Activated naive CD8-positive, alpha-beta T cell treated with anti-CD3 and anti-CD28 coated beads for 36 hours (primary cell): ENCODE measurements at regions not wholly inside any gene's neighbourhood (a gene's known extent, or its start where the extent isn't known, plus 50 kb on each side); places are given as distances from the start of the nearest gene placed in this dataset.
"Not testable (repeated sequence)": the region's sequence is repeated elsewhere in the genome, so short reads cannot be mapped to it uniquely, and the experiment has no call there.

Source experiments
- DNase-seq: peaks from one replicate; pipeline ENCODE4 v3.0.0; 2021
- H3K27ac Mint-ChIP-seq: one replicate; pipeline ENCODE4 v1.8.0; 2022; ENCODE audit warnings: mild to moderate bottlenecking, moderate library complexity, mixed read lengths
- H3K27me3 Mint-ChIP-seq: one replicate; pipeline ENCODE4 v1.8.0; 2022; ENCODE audit warnings: mild to moderate bottlenecking, mixed read lengths
- H3K36me3 Mint-ChIP-seq: one replicate; pipeline ENCODE4 v1.8.0; 2021; ENCODE audit warnings: mild to moderate bottlenecking, mixed read lengths
- H3K4me1 Mint-ChIP-seq: one replicate; pipeline ENCODE4 v1.8.0; 2021; ENCODE audit warnings: mixed read lengths
- H3K4me3 Mint-ChIP-seq: one replicate; pipeline ENCODE4 v1.8.0; 2022; ENCODE audit warnings: mild to moderate bottlenecking, moderate library complexity, mixed read lengths
- H3K9me3 Mint-ChIP-seq: one replicate; pipeline ENCODE4 v1.8.0; 2022; ENCODE audit warnings: mixed read lengths

DNA sequence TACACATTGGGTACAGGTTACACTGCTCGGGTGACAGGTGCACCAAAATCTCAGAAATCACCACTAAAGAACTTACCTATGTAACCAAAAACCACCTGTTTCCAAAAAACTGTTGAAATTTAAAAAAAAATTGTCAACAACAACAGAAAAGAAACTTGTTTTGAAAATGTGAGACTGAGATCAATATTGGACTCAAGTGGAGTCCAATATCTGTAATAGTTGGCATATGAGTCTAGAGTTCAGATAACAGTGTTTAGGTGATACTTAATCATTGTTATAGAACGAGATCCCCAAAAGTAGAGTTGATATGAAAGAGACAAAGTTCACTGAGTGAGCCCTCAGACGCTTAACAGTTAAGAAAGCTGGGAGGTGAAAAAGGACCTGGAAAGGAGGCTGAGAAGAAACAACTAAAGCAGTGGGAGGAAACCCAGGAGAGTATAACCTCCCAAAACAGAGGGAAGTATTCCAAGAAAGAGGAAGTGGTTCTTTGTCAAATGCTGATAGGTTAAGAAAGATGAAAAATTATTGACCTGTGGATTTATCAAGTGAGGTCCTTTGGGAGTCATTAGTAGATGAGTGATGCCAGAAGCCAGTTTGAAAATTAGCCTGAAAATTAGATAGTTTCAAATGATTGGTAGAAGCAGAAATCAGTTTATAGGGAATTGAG, 388.6 kb upstream of the DPH6 start:
- H3K36me3 Mint-ChIP-seq: no peaks in the 10 kb centered on the region
- no peak for DNase-seq

DNA sequence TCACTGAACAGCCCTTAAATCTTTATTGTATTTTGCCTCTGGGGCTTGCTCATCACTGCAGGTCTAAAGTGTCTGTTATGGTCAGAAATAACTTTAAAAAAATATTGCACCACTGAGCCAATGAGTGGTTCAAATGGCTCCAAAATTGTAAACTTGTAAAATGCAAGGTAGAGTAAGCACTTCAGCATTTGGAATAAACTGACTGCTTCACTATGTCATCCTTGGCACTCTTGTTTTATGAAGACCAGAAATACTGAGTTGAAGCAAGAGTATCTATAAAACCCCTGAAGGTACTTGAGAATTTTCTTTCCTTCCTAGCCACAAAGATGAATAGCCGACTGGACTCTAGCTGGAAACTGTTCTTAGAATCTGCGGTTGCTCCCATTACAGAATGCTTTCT, 390.3 kb upstream of the DPH6 start:
- H3K4me3 Mint-ChIP-seq: no peak overlapping the region
- no peaks in the 10 kb centered on the region for H3K36me3 Mint-ChIP-seq
- no peaks in the 10 kb centered on the region for H3K9me3 Mint-ChIP-seq
- H3K27ac Mint-ChIP-seq: no peak overlapping the region
- no peaks in the 10 kb centered on the region for H3K27me3 Mint-ChIP-seq
- no peak for DNase-seq
- no peaks in the 10 kb centered on the region for H3K4me1 Mint-ChIP-seq

More for the DNA sequence above, 388.6 kb upstream of the DPH6 start:
- H3K27me3 Mint-ChIP-seq: no peaks in the 10 kb centered on the region
- H3K4me3 Mint-ChIP-seq: no peak overlapping the region
- H3K27ac Mint-ChIP-seq: no peak overlapping the region
- no peaks in the 10 kb centered on the region for H3K4me1 Mint-ChIP-seq
- H3K9me3 Mint-ChIP-seq: no peaks in the 10 kb centered on the region

DNA sequence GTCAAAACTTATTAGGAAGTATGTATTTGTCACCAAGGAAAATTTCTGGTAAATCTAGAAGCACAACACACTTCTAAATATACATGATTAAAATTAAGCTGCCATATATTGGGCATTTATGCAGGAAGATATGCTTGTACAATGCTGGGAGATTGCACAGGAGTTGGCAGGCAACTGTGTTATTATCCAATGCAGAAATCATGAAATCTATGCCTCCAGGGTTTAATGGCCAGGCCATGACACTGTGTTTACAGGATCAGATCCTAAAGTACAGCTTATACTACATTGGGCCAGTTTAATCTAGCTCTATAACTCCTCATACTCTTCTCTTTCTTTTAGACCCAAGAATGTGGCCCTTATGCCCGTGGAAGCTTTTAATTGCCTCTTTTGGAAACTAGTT, 391.4 kb upstream of the DPH6 start:
- H3K9me3 Mint-ChIP-seq: no peaks in the 10 kb centered on the region
- DNase-seq: no peak
- H3K4me1 Mint-ChIP-seq: no peaks in the 10 kb centered on the region
- H3K27me3 Mint-ChIP-seq: no peaks in the 10 kb centered on the region
- no peak overlapping the region for H3K4me3 Mint-ChIP-seq
- H3K27ac Mint-ChIP-seq: no peak overlapping the region
- H3K36me3 Mint-ChIP-seq: no peaks in the 10 kb centered on the region

DNA sequence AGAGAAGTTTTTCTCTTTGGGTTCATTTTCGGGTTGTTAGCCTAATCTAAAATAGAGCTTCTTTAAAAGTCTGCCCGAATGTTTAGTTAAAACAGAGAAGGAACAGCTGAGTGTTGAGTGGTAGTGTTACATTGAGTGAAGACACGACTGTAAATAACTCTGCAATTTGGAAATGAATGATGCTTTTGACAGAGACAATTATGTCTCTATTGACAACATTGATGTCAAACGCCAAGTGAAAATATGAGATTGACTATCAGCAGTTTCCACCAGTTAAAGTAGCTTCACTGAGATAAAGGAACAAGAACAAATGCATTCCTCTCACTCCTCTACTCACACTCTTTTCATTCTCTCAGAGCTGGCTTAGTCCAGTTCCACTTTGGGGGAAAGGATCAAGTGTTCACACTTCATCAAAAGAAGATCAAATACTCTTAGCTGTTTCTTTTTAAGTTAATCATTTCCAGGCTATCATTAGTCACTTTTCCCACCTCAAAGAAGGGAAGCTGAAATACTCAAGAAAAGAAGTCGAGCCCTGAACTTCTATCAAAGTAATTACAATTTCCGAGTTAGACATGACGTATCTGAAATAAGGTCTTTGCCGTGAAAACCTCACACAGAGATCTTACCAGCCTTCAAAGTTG, 399.1 kb upstream of the DPH6 start:
- H3K27me3 Mint-ChIP-seq: no peaks in the 10 kb centered on the region
- H3K36me3 Mint-ChIP-seq: no peaks in the 10 kb centered on the region
- H3K4me3 Mint-ChIP-seq: no peak overlapping the region
- H3K4me1 Mint-ChIP-seq: no peaks in the 10 kb centered on the region
- H3K9me3 Mint-ChIP-seq: peaks cover 2% of the 10 kb centered on the region
- DNase-seq: no peak
- H3K27ac Mint-ChIP-seq: no peak overlapping the region

DNA sequence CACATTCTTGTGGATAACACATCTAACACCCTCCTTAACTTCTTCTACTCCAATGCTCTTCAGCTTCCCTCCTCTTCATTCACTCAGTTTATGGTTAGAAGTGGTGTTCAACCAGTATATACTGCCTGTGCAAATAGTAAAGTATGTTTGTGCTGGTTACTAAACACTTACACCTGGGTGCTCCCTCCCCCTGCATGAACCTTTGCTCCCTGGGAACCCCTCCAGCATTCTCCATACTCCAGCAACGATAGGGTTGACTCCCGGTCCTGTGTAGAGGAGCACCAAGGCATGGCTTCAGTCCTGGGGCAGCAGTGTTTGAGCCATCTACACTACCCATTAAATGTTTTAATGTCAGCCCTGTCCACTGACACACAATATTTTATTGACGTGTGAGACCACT, 407.5 kb upstream of the DPH6 start:
- DNase-seq: no peak
- Mint-ChIP-seq H3K27me3 (no peaks in the 10 kb centered on the region), H3K36me3 (no peaks in the 10 kb centered on the region), H3K27ac (no peak overlapping the region), H3K9me3 (no peaks in the 10 kb centered on the region), H3K4me1 (no peaks in the 10 kb centered on the region), H3K4me3 (no peak overlapping the region)

DNA sequence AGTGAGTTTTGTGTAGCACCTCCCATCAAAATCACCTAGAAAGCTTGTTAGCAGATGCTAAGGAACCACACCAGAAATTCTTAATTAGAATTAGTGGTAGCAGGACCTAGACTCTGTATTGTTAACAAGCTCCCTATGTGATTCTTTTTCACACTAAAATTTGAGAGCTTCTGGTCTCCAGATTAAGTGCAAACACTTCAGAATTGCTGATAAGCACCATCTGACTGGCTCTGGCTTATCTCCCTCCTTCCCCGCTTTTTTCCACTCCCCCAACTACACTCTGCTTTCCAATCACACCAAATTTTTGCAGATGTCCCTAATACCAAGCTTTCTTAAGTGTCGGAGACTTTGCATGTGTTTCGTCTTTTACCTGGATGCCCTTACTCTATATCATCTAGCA, 410.1 kb upstream of the DPH6 start:
- no peaks in the 10 kb centered on the region for H3K9me3 Mint-ChIP-seq
- no peaks in the 10 kb centered on the region for H3K36me3 Mint-ChIP-seq
- H3K27ac Mint-ChIP-seq: no peak overlapping the region
- no peak overlapping the region for H3K4me3 Mint-ChIP-seq
- H3K4me1 Mint-ChIP-seq: no peaks in the 10 kb centered on the region
- DNase-seq: no peak
- H3K27me3 Mint-ChIP-seq: no peaks in the 10 kb centered on the region

DNA sequence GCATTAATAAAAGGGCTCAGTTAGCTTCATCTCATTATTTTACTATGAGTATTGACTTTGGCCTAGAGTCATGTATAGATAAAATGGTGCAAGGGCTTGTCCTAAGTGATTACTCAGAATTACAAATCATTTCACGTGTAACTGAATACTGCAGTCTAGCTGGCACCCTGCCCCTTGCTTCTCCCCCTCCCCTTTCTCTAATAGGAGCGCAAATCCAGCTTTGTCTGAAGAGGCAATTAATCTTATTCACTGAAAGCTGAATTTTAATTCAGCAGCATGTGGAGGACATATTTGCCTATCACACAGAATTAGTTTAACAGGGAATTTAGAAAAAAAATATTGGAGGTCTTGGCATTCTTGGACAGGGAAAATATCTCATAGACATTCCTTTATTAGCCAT, 412.1 kb upstream of the DPH6 start:
- H3K9me3 Mint-ChIP-seq: no peaks in the 10 kb centered on the region
- no peaks in the 10 kb centered on the region for H3K4me1 Mint-ChIP-seq
- H3K27ac Mint-ChIP-seq: no peak overlapping the region
- no peak for DNase-seq
- H3K27me3 Mint-ChIP-seq: no peaks in the 10 kb centered on the region
- H3K4me3 Mint-ChIP-seq: no peak overlapping the region
- H3K36me3 Mint-ChIP-seq: no peaks in the 10 kb centered on the region

DNA sequence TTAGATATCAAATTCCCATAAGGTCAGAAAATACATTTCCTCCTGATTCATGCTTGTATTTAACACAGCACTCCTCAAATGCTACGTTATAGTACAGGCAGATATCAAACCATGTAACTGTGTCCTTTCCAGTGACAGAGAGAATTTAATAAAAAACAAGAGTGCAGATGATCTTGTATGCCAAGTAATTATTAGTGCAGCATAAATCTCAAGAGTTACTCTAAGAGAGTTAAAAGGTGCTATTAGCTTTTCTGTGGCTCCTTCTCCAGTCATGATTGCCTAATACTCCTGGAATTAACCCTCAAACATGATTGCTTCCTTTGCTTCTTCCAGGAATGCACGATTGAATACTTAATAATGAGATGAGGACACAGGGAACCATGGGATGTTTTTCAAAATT, 413.0 kb upstream of the DPH6 start:
- no peaks in the 10 kb centered on the region for H3K9me3 Mint-ChIP-seq
- H3K4me3 Mint-ChIP-seq: no peak overlapping the region
- no peaks in the 10 kb centered on the region for H3K27me3 Mint-ChIP-seq
- H3K27ac Mint-ChIP-seq: no peak overlapping the region
- H3K36me3 Mint-ChIP-seq: no peaks in the 10 kb centered on the region
- DNase-seq: no peak
- no peaks in the 10 kb centered on the region for H3K4me1 Mint-ChIP-seq

DNA sequence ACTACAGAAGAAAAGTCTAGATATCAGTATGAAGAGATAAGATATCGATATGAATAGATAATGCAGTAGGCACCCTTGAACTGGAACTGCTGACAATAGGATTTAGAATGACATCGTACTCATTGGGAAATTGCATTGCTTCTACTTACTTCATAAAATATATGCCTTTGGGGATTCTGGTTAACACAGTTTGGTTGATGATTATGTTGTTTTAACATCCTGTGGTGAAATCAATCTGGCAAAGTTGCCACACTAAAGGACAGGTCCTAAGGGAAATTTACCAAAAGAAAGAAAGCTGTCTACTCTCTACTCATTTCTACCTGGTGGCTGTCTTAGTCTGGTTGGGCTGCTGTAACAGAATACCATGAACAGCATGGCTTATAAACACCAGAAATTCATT, 417.4 kb upstream of the DPH6 start:
- H3K27me3 Mint-ChIP-seq: no peaks in the 10 kb centered on the region
- H3K4me3 Mint-ChIP-seq: no peak overlapping the region
- H3K9me3 Mint-ChIP-seq: no peaks in the 10 kb centered on the region
- no peak overlapping the region for H3K27ac Mint-ChIP-seq
- DNase-seq: no peak
- no peaks in the 10 kb centered on the region for H3K4me1 Mint-ChIP-seq
- H3K36me3 Mint-ChIP-seq: no peaks in the 10 kb centered on the region

DNA sequence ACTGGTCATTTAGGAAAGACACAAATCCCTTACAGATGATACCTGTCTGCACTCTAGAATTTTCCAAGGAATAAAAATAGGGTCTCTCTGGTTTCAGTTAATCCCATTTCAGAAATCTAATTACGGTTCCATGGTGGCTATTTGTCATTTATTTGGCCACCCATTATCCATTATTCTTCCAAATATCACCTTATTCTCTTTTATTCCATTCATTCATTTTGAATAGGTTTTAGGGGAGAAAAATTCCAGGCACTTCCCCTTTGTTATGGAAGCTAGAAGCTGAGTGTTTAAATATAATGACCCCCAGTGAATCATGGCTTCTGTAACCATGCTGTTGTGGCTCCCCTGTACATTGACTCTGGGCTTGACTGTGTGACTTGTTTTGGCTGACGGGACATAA, 420.8 kb upstream of the DPH6 start:
- Mint-ChIP-seq H3K9me3 (no peaks in the 10 kb centered on the region), H3K27me3 (no peaks in the 10 kb centered on the region), H3K27ac (no peak overlapping the region), H3K36me3 (no peaks in the 10 kb centered on the region), H3K4me3 (no peak overlapping the region), H3K4me1 (no peaks in the 10 kb centered on the region)
- DNase-seq: no peak

DNA sequence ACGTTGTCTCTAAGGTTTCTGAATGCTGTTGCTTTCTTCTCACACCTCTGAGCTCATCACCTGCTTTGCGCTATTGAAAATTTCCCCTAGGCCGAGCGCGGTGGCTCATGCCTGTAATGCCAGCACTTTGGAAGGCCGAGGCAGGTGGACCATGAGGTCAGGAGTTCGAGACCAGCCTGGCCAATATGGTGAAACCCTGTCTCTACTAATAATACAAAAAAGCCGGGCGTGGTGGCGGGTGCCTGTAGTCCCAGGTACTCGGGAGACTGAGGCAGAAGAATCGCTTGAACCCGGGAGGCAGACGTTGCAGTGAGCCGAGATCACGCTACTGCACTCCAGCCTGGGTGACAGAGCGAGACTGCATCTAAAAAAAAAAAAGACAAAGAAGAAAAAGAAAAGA, 422.0 kb upstream of the DPH6 start:
- H3K27ac Mint-ChIP-seq, H3K4me3 Mint-ChIP-seq, H3K9me3 Mint-ChIP-seq, H3K27me3 Mint-ChIP-seq, DNase-seq, H3K4me1 Mint-ChIP-seq, H3K36me3 Mint-ChIP-seq: not testable (repeated sequence)

DNA sequence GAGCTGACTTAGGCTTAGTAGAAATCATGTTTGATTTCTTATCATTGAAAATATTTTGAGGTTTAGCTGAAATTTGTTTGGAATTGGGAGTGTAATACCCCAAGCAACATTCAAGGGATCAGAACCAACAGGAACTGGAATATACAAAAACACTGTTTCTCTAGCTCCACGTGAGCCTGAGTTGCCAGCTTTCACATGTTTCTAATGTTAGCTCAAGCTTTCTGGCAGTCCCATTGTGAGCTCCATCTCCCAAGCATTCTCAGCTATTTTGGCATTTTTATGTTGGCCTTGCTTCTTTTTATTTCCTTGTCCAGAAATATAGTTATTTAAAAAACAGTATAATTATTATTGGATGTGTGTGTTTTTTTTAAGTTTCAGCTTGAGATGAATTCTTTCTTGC, 427.1 kb upstream of the DPH6 start:
- Mint-ChIP-seq H3K36me3 (no peaks in the 10 kb centered on the region), H3K4me3 (no peak overlapping the region), H3K4me1 (no peaks in the 10 kb centered on the region), H3K27ac (no peak overlapping the region), H3K9me3 (no peaks in the 10 kb centered on the region), H3K27me3 (no peaks in the 10 kb centered on the region)
- DNase-seq: no peak

DNA sequence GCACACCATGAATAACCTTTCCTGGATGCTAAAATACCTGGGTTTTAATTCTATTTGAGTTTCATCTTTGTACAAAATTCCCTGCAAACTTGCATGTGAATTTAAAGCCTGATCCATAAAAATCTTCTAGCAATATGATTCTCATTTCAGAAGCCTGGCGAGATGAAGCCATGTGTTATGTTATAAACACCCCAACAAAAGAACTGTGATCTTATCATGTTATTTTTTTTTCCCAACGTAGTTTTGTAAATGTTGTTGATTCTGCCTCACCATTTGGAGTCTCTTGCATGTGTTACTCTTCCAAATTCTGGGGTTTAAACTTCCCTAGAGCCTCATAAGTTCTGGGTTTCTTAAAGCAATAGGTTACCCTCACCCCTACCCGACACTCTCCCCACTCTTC, 428.1 kb upstream of the DPH6 start:
- Mint-ChIP-seq H3K9me3 (no peaks in the 10 kb centered on the region), H3K4me3 (no peak overlapping the region), H3K4me1 (no peaks in the 10 kb centered on the region), H3K27me3 (no peaks in the 10 kb centered on the region), H3K36me3 (no peaks in the 10 kb centered on the region), H3K27ac (no peak overlapping the region)
- no peak for DNase-seq

DNA sequence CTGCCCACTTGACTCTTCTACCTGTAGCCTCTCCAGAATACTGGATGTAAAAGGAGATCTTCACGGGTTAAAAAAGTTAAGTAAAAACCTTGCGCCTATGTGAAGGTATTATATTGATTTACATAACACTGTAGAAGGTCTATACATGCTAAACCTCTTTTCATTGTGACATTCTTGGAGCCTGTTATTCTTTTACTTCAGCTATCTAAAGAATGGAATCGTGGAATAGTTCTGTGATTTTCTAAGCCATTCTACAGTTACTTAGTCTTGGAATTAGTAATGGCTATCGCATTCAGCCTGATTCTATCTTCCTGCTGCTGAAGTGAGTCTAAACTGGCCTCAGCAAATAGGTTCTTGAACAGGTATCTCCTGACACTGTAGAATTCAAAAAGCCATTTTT, 430.0 kb upstream of the DPH6 start:
- Mint-ChIP-seq H3K27ac (no peak overlapping the region), H3K4me3 (no peak overlapping the region), H3K9me3 (no peaks in the 10 kb centered on the region), H3K27me3 (no peaks in the 10 kb centered on the region), H3K4me1 (no peaks in the 10 kb centered on the region), H3K36me3 (no peaks in the 10 kb centered on the region)
- DNase-seq: no peak

DNA sequence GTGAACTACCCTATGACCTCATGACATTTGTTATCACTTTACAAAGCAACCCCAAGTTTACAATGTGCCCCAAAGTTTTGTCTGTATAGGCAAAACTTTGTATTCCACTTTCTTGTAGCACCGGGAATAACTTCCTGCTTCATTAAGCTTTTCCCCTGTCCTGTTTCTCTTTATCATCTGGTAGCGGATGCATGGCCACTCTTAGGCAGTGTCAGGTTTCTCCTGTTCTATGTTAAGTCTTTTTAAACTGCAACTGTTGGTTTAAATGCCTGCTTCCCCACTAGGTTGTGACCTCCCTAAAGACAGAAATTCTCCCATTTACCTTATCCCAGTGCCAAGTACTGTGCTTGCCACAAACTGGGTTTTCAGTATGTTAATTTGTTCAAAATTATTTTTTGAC, 433.6 kb upstream of the DPH6 start:
- Mint-ChIP-seq H3K36me3 (no peaks in the 10 kb centered on the region), H3K4me3 (no peak overlapping the region), H3K27ac (no peak overlapping the region), H3K4me1 (no peaks in the 10 kb centered on the region), H3K27me3 (peaks cover under 1% of the 10 kb centered on the region), H3K9me3 (no peaks in the 10 kb centered on the region)
- no peak for DNase-seq

DNA sequence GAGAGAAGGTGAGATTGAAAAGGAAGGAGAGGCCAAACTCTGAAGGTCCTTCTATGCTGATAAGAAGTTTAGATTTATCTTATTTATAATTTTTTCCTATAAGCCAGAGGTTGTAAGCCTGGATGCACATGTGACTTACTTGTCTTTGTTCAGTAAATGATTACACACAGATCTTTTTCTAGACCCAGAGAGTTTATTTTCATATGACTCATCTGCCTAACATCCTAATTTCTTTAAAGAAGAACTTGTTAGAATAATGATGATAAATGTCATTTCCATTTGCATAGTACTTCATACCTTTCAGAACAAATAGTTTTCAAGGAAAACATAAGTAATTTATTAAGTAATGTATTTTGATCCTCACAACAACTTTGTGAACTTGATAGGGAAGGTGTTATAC, 434.8 kb upstream of the DPH6 start:
- Mint-ChIP-seq H3K4me3 (no peak overlapping the region), H3K27ac (no peak overlapping the region), H3K4me1 (no peaks in the 10 kb centered on the region), H3K9me3 (no peaks in the 10 kb centered on the region), H3K27me3 (peaks cover 4% of the 10 kb centered on the region), H3K36me3 (no peaks in the 10 kb centered on the region)
- no peak for DNase-seq
